HG02885 (cell line): ENCODE measurements at regions not wholly inside any gene's neighbourhood (a gene's known extent, or its start where the extent isn't known, plus 50 kb on each side); places are given as distances from the start of the nearest gene placed in this dataset.

Experiments
- ATAC-seq: cut with Tn5 transposase; IDR thresholded peaks from one replicate; pipeline ENCODE4 v1.9.1; 2021; ENCODE audit warnings: mild to moderate bottlenecking; ENCODE audit not compliant: unreplicated experiment, poor library complexity

DNA sequence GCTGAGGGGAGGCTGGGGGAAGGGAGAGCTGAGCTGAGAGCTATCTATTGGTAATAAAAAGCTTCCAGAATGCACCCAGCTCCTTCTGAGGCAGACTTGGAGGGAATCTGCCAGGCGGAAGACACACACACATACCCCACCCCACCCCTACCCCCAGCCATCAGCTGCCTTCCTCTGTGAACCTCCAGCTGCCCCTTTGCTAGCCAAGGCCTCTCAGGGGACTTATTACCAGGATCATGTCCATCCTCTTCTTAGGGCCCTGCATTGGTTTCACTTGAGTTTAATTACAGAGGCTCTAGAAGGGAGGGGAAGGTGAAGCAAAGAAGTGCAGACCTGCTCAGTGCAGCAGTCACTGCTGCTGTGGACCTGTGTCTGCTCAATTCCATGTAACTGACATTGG is 156.4 kb downstream of the OMA1 start:
- no peak for ATAC-seq

- no peak for ATAC-seq
These were observed 166.2 kb downstream of the OMA1 start for GRCh38 chr1:58380345-58380744.

DNA sequence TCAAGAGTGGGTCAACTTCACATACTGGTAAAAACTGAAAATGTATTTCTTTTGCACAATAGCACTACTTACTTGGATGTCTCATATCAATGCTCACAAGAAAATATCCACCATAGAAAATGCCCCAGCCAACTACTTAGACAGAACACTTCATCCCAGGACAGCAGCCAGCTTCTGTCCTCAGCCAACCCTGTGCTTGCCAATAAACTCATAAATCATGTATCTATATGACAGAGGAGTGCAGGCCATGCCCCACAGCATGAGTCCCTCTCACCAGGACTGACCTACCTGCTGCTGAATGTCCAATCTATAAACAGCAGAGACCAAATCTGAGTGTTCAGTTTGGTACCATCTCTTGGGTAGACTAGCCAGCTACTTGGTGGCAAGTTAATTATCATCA is 179.3 kb downstream of the OMA1 start:
- no peak for ATAC-seq

DNA sequence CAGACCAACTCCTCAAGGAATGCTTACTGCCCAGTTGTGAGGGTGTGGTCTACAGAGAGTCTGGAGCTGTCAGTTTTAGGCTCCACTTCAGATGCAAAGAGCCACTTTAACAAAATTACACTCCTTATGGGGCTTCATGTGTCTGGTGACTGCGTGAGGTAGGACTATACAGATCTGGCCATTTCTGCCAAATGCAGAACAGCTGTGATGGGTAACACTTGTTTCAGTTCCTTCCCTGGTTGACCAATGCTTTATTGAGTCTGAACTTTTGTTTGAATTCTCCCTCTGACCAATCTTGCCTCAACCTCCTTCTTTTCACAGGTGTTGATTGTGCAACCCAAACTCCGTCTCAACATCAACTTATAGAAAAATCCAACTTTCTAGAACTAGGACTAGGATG is 181.2 kb downstream of the OMA1 start:
- ATAC-seq = no peak

- ATAC-seq = no peak
These were observed 182.9 kb downstream of the OMA1 start for GRCh38 chr1:58363585-58363984.

- ATAC-seq = no peak
These were observed 185.4 kb downstream of the OMA1 start for GRCh38 chr1:58361134-58361533.

GRCh38 chr1:58358346-58358745 is 188.2 kb downstream of the OMA1 start:
- ATAC-seq = no peak

DNA sequence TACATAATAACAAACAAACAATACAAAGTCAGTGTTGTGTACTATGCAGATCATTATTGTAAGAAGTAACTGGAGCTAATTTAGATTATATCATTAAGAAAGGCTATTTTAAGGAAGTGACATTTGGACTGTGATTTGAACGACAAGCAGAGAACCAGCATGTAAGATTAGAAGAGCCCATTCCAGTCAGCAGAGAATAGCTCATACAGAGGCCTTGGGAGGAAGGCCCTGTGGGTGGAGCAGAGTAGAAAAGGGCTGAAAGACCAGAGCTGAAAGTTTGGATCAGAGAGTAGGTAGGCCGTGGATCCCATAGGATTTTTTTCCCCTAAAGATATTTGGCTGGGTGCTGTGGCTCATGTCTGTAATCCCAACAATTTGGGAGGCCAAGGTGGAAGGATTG is 190.1 kb downstream of the OMA1 start:
- no peak for ATAC-seq

GRCh38 chr1:58353168-58353567 is 193.4 kb downstream of the OMA1 start:
- ATAC-seq = no peak

DNA sequence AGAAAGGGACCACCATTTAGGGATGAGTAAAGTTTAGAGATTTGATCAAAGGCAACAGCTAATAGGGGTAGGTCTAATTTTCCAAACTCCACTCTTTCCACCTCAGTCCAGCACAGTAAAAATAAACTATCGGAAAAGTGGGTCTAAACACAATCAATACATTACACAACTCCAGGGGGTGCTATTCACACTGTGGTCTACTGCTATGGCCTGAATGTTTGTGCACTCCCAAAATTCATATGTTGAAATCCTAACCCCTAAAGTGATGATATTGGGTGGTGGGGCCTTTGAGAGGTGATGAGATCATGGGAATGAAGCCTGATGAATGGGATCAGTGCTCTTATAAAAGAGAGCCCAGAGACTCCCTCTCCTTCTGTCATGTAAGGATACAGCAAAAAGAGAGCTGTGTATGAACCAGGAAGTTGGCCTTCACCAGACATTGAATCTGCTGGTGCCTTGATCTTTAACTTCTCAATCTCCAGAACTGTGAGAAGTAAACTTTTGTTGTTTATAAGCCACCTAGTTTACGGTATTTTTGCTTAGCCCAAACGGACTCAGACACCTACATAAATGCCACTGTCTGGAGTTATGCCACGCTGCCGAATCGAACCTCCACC is 193.9 kb downstream of the OMA1 start:
- ATAC-seq = no peak

- ATAC-seq = no peak
These were observed 200.5 kb downstream of the OMA1 start for GRCh38 chr1:58346036-58346355.

DNA sequence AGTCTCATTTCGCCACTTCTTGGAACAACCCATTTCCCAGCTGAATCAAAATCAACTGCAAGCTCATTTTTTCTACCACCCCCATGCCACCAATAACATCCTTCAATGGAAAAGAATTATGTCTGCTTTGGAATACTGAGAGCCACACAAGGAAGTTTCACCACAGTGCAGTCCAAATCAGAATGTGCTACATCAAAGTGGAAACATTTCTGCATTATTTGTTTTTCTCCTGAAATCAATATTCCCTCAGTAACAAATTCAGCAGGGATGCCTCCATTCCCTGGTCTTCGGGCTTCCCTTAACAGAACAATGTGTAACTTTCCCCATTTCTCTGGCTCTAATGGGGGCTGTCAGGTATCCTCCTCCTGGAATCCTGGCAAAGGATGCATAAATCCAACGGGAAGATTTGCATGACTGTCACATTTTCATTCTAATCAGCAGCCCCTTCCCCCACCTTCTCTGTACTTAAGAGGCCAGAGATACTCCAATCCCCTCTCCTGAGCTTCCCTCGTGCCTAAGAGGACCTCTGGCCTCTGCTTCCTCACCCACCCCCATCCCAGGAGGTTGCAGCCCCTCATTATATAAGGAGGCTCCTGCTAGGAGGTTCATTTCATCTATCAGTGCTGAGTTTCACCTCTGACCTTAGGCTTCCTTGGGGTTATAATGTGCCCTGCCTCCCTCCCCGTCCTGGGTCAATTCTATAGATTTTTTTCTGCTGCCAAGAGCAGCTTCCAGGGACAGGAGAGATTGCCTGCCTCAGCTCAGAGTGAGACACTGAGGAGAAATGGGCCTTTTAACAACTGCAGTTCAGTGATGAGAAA is 201.1 kb downstream of the OMA1 start:
- no peak for ATAC-seq

- ATAC-seq = no peak
These were observed 206.3 kb downstream of the OMA1 start for GRCh38 chr1:58340185-58340584.

DNA sequence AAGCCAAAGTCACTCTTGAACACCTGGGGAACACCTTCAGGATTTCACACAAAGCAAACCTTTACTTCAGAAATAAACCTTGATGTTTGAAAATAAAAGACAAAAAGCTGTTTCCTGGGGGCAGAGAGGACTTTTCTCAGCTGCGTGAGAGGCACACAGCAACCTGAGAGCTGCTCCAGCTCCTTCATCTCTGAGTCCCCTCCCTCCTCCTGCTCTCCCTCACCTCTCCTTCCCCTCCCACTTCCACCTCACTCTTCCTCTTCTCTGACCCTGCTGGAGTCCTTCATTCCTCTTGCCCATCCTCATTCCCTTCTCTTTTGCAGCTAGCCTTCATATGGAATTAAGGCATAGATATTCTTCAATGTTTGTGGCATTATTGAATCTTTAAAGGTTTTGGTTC is 208.4 kb downstream of the OMA1 start:
- ATAC-seq = no peak

DNA sequence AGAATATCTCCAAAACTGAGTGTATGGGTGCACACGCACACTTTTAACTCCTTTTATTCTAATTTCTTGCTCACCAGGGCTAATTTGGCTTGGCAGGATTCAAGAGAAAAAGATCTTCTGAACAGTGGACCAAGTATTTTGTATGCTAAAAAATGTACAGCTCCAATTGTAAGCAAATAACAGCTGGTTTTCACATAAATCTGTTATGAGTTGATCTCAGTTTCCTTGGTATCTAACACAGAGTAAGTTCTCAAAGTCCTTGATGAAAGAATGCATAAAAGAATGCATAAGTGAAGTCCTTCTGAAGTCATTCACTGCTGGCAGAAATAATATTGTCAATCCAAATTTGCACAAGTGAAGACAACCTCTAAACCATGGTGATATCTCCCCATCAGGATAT is 213.0 kb downstream of the OMA1 start:
- ATAC-seq = no peak

DNA sequence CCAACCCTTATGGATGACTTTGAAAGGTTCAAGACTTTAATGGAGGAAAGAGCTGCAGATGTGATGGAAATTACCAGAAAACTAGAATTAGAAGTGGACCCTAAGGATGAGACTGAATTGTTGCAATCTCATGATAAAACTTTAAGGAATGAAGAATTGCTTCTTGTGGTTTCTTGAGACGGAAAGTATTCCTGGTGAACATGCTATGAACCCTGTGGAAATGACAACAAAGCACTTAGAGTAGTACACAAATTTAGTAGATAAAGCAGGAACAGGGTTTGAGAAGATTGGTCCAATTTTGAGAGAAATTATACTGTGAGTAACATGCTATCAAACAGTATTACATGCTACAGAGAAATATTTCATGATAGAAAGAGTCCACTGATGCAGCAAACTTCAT is 215.4 kb downstream of the OMA1 start:
- no peak for ATAC-seq

GRCh38 chr1:58325866-58326265 is 220.7 kb downstream of the OMA1 start:
- no peak for ATAC-seq

GRCh38 chr1:58324558-58324957 is 222.0 kb downstream of the OMA1 start:
- no peak for ATAC-seq

DNA sequence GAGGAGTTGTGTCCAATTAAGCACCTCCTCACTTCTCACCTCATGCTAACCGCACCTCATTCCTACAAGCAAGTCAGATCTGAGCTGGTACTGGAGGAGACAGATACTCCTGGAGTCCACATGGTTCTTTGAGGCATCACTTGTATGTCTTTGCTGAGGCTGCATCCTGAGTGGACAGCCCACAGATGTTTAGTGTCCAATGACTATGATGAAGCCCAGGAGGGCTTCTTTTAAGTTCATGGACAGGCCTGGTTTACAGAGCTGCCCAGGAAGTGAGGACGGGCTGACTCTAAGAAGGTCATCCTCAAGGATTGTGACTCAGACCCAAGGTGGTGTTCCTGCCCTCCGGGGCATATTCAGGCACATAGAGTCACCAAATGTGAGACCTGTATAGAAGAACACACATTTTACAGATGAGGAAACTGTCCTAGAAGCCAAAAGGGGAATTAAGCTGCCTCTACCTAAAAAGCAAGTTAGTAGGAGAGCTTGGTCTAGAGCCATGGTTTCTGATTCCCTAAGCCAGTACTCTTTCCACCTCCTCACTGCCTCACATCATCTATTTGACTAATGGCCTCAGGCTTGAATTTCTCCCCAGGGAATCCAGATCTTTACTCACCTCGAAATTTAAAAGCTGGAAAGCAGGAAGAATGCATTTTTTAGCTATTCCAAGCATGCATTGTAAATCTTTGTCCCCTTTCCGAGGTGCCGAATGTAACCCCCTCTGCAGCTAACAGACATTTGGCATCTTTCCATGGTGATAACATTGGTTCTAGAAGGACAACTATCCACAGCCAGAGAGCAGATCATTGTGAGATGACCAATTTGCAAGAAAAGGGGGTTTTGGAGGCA is 228.1 kb downstream of the OMA1 start:
- ATAC-seq = no peak

- no peak for ATAC-seq
These were observed 228.8 kb downstream of the OMA1 start for GRCh38 chr1:58317694-58318093.

DNA sequence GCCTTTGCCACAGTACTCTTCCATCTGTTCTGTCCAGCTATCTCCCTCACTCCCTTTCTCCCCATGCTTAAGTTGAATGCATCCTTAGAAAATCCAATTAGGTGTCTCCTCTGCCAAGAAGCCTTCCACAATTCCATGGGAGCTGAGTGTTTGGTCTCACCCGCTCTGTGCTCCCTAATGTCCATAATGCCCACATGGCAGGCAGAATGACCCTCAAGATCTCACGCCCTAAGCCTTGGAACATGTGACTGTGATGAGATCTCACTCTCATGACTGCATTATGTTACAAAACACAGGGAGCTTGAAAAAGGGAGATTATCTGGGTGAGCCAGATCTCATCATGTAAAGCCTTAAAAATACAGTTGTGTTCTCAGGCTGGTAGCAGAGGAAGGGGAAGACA is 229.4 kb downstream of the OMA1 start:
- no peak for ATAC-seq
